GM12892 (cell line): ENCODE measurements at regions not wholly inside any gene's neighbourhood (a gene's known extent, or its start where the extent isn't known, plus 50 kb on each side); places are given as distances from the start of the nearest gene placed in this dataset.

Experiments used
- POLR2A ChIP-seq: IDR thresholded peaks from 2 replicates; pipeline ENCODE4 v1.6.1; 2011; ENCODE audit warnings: low read depth, low read length, control low read depth
- POLR2AphosphoS5 ChIP-seq: IDR thresholded peaks from 2 replicates; pipeline ENCODE4 v1.6.1; 2011; ENCODE audit warnings: low read depth, low read length, control low read depth
- TAF1 ChIP-seq: IDR thresholded peaks from 2 replicates; pipeline ENCODE4 v1.6.1; 2011; ENCODE audit warnings: low read depth, mild to moderate bottlenecking, control low read depth, low read length, borderline replicate concordance

DNA sequence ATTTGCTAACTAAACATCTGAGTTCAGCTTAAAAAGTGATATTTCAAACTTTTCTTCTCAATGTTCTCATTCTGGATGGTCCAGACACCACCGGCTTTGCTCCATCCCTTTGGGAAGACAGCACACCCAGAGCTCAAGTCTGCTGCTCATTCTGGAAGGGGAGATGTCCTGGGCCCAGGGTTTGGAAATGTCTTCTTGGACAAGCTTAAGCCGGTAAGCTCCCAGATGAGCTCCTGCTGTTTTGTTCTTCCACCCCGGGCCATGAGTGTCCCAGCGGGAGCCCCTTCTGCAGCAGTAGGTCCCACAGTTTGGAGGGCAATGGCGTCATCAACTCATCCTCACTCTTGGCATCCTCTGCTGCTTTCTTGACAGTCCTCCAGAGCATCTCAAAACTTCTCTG is 105.2 kb downstream of the TMEM100 start:
- TF ChIP-seq TAF1 (no peak), POLR2A (no peak), POLR2AphosphoS5 (no peak)
